SKM-1 treated with dmso at 0.1 percent for 144 hours (cell line): ENCODE measurements at regions not wholly inside any gene's neighbourhood (a gene's known extent, or its start where the extent isn't known, plus 50 kb on each side); places are given as distances from the start of the nearest gene placed in this dataset.

Experiments
- DNase-seq: peaks from one replicate; lab custom pipeline; 2025; ENCODE audit not compliant: unreplicated experiment; lab: John Stamatoyannopoulos, UW

DNA sequence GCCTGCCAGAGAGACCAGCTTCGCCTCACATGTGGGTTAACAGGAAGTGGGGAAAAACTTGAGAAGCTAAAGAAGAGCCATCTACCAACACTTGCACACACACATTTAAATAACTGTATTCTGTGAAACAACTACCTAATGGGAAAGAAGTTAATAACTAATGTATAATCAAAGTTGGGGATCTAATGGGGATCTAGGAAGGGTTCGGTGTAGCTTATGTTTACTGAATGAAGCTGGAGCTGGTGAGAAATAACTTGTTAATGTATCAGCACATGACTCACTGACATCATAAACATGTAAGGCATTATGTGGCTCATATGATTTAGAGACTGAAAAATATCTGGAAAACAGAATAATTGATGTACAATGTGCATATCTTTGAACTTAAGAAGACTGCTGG is 421.3 kb upstream of the NXPH2 start:
- DNase-seq, result no peak

DNA sequence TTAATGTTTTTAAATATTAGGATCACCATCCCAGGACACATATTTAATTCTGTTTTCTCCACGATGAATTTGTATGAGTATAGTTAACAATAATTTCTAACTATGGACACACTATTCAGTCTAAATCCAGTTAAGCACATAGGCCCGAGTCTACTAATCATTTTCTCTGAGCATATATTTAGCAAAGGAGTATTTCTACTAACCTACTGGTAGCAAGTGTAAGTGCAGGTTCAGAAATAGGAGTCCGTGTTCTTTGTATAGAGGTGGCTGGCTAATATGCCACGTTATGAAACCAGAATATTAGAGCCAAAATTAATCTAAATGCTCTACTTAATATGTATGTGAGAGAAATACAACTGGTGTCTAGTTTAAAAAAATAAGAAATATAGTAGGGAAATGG is 416.6 kb upstream of the NXPH2 start:
- DNase-seq, result no peak

DNA sequence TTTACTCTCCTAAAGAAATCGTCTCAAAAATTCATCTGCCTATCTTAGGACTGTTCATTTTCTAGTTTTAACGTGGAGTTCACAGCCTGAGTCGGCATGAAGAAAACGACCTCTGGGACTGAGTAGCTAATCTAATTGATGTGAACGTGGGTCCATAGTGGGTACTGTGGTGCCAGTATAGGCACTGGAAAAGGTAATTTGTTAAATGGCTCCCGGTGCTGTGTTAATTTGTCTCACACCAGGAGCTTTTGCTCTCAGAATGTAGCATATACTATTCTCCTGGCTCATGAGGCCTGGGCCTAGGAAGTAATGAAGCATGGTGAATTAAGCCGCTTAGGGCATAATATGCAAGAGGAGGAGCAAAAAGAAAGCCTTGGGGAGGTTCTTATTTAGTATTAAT is 414.4 kb upstream of the NXPH2 start:
- DNase-seq, result no peak

DNA sequence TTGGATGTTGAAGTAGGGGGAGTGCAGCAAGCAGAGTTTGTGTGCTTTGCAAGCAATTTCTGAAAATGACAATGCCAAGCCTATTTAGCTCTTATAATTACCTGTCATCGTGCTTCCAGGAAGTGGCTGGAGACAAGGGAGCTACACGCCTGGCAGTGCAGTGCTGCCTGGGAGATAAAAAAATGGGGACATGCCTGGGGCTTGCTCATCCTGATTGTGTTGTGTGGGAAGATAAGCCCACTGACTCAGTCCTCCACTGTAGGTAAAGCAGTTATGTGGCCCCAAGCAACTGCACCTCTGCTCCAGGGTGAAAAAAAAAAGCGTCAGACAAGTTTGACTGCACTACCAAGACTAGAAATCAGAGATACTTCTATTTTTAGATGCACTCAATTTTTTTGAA is 396.9 kb upstream of the NXPH2 start:
- DNase-seq, result no peak

DNA sequence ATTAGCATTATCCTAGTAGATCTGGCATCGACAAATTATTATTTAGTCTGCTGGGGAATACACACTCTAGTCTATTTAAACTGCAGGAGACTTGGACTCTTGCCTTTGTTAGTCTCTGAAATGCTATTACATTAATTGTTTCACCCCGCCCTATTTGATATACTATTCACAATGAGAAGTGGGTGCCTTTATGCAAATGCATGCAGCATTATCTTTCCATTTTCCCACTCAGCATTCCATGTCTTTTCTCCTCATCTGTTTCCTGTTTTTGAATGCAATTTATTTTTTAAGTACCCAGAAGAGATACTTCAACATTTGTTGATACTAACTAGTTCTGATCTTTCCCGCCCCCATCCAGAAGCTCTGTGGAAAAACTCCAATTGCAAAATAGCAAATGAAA is 395.3 kb upstream of the NXPH2 start:
- DNase-seq, result no peak

DNA sequence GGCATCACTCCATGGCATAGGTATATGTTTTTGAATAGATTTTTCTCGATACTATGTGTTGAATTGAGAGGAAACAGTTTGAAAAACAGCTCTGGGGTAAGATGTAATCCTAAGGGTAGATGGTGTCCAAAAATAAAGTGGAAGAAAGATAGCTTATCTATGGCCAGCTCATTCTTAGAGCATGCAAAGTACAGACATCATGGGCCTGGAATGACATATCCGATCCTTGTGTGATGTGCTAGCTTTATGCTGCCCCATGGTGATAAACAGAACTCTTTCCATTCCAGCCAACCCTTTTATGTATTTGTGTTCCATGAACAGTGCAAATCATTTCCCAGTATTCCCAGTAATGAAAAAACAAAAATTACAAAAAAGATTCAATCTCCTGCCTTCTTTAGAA is 390.2 kb upstream of the NXPH2 start:
- no peak for DNase-seq

DNA sequence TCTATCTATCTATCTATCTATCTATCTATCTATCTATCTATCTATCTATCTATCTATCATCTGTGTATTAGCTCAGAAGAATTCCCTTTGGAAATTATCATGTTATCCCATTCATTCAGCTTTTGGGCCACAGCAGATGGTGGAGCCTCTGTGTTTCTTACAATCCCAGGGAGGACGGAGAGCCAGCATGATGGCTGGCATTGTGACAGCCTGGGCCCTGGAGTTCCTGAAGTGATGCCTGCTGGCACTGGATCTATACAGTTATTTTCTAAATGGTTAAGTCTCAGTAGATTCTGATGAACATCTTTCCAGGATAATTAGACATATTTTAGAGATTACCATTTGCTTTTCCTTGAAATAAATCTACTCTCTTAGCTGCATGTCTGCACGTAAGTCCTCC is 385.4 kb upstream of the NXPH2 start:
- DNase-seq, result no peak

DNA sequence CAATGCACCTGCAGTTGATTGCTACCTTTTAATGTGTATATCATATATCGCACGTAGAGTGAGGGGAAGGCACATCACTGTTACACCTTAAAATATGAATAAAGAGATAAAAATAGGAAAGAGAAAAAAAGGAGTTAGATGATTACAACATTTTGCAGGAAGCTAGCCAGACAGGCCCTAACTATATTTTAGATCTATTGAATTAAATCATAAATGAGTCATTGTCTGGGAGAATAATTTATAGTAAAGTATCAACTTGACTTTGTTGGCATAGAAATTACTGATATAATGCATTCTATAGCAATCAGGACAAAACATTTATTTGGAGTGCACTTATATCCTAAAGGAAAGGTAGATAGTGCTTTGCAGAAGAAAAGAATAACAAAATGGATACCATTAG is 384.9 kb upstream of the NXPH2 start:
- DNase-seq, result no peak

DNA sequence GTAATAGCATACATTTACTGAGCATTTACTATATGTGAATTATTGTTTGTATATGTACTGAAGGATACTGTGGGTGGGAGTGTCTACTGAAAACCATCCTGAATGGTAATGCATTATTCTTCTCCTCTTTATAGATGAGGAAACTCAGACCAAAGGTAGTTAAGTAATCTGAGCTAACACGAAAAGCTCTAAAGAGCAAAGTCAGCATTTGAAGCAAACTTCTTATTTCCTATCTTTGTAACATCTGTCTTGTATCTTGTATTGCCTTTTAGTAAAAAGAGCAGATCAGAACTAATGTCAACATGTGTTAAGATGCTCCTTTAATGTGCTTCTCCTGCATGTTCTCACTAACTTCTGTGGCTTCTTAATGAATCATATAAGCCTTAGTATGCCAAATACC is 382.8 kb upstream of the NXPH2 start:
- no peak for DNase-seq

DNA sequence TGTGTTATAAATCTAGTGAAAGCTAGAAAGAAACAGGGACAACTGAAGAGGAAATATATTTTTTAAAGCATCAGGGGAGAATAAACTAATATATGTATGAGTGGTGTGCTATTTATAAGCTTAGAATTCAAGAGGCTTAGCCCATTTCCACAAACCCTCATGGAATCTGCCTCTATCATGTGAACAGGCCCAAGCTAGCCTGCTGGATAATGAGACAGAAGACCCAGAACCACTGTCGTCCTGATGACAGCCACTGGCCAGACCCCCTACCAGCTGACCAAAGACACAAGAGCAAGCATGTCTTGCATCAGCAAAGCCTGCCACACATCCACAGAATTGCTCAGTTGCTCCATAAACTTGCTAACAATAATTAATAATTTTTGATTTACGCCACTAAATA is 382.3 kb upstream of the NXPH2 start:
- DNase-seq, result no peak

DNA sequence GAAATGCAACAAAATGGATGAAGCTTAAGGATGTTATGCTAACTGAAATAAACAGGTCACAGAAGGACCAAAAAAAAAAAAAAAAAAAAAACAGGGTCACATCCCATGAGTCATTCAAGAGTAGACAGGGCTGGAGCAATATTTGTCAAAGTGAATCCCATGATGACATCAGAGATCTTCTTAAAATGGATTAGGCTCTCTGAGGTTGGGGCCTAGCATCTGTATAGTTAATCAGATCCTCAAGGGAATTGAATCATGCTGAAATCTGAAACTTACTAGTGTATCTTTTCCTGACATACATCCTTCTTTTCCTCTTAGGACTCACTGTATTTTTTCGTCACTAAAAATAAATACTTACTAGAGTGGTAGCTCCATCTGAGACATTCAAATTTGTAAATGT is 380.6 kb upstream of the NXPH2 start:
- DNase-seq, result no peak

DNA sequence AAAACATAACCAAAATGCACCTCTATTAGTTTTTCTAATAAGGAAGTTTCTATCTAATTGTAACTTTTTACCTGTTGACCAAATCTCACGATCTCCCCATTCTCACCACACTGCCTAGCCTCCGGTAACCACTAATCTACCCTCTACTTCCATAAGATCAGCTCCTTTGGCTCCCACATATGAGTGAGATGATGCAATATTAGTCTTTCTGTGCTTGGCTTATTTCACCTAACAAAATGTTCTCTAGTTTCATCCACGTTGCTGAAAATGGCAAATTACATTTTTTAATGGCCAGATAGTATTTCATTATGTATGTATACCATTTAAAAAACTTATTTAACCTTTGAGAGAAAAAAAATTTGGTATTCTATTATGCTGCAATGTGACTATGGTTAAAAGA is 379.0 kb upstream of the NXPH2 start:
- DNase-seq, result no peak

DNA sequence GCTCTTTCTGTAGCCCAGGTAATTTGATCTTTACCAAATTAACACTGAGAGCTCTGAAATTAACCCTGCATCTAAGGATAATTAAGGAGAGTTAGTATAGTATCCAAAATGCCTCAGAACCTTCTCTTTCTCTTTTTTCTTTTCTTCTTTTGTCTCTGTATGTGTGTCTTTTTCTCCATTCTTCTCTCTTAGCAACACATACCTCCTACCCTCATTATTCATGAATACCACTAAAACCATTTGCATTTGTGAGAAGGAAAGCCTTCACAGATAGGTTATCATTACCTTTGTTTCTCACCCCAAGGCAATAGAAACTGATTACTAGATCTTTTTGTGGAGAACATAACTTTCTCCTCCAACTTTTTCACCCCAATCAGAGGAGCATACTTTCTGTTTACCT is 376.5 kb upstream of the NXPH2 start:
- DNase-seq, result no peak

DNA sequence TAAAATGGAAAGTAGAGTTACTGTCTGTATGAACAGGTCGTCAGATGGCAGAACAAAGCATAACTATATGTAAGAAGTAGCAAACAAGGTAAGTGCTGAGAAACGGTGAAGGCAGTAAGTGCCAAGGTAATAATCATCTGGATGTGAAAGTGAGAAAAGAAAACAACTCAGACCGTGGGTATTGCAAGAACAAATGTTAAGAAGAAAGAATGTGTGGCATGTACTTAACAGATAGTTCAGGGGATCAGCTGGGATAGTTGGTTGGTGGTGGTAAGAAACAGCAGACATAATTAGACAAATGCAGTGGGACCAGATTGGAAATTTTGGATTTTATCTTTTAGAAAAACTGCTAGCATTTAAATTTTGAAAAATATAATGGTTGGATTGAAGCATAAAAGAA is 375.8 kb upstream of the NXPH2 start:
- DNase-seq, result no peak

DNA sequence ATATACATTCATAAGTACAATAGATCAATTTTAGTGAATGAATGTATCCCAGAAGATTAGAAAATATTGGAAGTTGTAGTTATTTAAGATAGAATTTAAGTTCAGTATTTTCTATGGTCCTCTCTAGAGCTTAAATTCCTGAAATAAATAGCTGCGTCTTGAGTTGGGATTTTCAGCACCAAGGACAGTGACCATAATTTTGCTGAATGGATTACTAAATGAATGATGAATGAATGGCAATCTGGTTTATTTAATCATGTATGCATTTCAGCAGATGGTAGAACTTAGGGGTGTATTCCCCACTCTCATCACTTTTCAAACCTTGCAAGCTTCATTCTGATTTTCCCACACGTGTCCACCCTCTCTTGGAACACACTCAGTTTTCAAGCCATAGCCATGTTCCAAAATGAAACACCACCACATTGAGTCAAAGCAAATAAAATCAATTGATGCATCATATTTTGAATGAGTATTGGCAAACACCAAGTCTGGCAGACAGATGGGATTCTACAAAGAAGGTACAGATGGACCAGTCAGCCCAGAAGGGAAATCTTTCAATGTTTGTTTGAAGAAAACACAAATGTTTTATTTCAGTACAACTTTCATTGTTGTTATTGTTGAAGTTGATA is 362.2 kb upstream of the NXPH2 start:
- no peak for DNase-seq

DNA sequence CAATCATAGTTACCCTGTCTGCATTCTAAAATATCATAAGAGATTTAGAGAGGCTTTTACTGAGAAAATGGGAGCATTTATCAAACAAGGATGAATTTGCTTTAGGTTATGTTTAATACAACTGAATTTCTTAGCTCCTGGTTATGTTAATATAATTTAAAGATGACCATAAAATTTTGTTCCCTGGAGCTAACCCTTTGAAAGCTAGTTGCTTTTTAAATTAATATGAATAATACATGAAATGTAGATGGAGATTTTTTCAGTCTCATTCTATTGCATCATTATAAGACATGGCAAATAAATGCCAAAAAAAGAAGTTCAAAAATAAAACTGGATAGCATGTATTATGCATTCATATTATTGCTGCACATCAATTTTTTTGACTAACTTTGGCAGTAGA is 344.1 kb upstream of the NXPH2 start:
- DNase-seq, result no peak

DNA sequence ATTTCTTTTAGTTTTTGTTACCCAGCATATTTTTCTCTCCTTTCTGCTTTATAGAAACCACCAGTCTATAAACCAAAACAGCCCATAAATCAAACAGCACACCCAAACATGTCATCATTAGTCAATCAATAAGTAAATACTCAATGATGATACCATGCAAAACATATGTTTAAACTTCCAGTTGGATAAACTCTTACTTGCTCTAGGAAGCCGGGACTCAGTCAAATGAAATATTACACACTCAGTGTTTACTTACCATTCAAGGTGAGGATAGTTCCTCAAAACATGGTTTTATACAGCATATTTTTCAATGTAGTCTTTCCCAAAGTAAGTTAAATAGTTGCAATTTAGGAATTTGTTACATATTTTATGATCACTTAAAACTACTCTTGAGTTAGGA is 343.6 kb upstream of the NXPH2 start:
- no peak for DNase-seq

DNA sequence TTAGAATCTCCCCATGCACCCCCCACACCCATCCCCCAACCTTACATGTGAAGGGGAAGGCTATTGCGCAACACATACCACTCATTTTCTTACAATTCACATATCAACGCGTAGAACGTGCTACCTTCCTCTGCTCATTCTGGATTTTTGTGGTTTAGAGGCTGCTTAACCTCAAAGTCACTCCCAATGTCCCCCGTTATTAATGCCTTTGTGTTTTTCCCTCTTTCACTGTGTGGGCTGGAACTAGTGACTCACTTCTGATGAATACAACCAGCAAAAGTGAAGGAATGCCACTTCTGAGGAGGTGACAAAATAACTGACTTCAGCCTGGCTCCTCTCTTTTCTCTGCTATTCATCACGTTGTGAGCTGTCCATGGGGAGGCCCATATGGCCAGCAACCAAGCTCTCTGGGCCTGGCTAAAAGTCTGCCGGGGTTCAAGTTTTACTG is 342.5 kb upstream of the NXPH2 start:
- DNase-seq, result no peak

DNA sequence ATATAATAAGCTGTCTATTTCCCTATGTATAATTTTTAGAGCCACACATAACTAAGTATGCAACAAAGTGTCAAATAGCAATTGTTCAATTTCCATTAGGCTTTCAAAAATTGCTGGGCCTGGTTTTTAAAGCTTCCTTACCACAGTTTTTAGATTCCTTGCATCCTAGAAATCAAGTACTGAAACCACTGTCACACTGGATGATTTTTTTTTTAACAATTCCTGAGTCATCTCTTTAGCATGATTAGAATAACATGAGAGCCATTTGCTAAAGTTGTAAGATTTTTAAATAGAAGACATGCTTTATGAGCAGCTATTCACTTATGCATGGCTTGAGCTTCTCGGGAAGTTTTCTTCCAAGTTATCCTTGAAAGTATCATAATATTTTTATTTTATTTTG is 319.5 kb upstream of the NXPH2 start:
- DNase-seq, result no peak

DNA sequence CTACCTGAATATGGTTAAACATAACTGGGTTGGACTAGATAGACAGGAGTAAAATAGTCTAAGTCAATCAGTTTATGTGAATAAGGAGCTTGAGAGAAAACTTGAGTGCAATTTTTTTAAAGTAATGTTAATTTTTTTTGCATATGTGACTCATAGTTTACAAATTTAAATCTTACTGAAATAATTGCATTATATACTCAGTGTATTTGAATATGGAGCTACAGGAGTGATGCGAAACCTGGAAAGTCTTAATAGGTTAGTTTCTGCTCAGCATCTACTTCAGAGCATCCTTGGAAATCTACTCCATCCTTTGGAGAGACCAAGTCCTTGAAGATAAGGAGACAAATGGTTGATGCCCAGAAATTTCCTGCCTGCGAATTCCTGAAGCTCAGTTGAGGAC is 318.8 kb upstream of the NXPH2 start:
- DNase-seq, result no peak

DNA sequence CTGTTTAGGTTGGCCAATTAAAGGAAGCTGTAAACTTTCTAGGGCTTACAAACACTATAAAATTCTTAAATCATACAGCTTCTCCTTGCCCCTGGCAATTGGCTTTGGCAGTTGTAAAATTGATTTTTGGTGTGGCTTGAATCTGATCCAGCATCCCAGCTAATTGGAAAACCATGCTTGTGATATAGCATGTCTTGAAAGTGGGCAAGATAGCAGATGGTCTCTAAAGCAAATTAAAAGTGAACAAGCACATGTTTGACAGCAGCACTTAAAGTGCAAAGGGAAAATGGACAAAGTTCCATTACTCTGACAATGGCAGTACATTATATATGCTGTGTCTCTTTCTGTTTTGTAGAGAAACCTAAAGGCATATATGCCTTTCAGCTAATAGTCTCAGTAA is 302.9 kb upstream of the NXPH2 start:
- DNase-seq, result no peak

DNA sequence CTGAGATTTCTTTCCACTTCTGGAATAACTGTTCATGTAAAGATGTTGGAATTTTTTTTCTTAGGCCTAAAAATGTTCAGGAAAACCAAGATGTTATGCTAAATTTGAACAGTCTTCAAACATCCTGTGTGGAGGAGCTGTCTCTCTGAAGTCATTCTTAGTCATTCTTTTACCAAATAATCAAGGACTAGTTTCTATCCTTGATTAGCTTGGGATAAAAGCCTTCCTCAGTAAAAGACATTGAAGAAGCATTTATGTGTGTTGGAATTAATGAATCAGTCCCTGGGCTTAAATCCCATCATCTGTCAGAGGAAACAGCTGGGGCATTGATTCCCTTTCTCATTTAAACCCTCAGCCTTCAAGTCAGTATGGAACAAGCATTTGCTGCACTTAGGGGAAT is 300.1 kb upstream of the NXPH2 start:
- no peak for DNase-seq

DNA sequence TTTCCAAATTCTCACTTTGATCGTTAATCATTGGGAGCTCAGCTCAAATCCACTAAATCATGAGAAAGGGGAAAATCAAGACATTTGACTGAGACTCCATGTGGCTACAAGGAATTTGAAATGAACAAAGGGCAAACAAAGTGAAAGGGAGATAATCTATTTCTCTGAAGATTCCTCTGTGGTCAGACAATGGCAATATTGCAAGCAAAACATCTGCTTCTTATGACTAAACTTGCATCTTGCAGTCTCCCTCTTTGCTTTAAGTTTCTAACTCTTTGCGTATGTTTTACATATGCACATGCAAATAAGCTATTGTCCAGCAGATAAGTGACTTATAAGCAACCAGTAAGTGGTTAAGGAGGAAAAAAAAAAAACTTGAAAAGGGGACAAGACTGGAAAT is 299.1 kb upstream of the NXPH2 start:
- DNase-seq, result no peak

DNA sequence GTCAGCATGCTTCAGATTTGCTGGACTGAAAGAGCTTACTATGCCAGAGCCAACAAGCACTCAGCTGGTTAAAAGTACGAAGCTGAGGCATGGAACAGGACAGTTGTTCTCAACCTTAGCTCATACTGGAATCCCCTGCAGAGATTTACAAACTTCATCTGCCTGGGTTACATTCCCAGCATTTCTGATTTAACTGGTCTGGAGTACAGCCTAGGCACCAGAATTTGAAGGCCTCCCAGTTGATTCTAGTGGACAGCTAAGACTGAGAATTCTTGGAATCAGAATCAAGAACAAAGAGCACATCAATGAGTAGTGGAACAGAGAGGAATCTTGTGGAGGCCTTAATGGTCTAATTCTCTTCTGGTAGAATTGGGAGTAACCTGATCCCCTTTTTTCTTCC is 298.2 kb upstream of the NXPH2 start:
- no peak for DNase-seq
